OCI-LY7 (cell line): ENCODE measurements at regions not wholly inside any gene's neighbourhood (a gene's known extent, or its start where the extent isn't known, plus 50 kb on each side); places are given as distances from the start of the nearest gene placed in this dataset.

Experiments used
- CTCF ChIP-seq: fragments of 200-600 bp; sonication (generic); conservative IDR thresholded peaks from 2 replicates; pipeline ENCODE4 v1.5.1; 2014; ENCODE audit warnings: mild to moderate bottlenecking, antibody characterized with exemption, low read length, moderate library complexity, mixed read lengths
- EZH2phosphoT487 ChIP-seq: fragments of 200-600 bp; sonication (generic); IDR thresholded peaks from 2 replicates; pipeline ENCODE4 v1.6.1; 2018; ENCODE audit warnings: low read depth, borderline replicate concordance, mild to moderate bottlenecking, mixed run types, antibody characterized with exemption, low read length, moderate library complexity, mixed read lengths

DNA sequence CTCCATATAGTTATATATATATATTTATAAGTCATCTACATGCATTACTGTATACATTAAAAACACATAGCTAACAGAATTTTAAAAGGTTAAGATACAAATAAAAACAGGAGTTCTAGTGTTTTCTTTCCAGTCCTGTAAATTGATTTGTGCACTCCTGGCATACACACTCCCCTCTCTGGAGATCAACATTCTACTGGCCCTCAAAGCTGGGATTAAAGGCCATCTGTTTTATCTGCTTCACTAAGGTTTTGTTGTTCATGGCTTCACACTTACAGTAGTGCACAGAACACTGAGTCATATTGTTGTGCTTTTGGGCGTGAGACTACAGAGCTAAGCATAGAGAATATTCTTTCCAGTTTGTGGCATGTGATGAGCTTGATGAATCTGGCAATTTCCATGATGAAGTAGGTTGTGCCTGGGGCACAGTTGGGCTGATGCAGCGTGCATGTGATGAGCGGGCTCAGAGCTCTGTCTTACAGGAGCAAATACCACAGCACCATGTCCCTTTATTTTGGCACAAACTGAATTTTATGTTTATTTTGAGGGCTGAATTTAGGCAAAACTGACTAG is 98.2 kb downstream of the TAF11L14 start:
- no peak for TF ChIP-seq CTCF
- no peak for TF ChIP-seq EZH2phosphoT487
